ENCODE measurements at regions not wholly inside any gene's neighbourhood (a gene's known extent, or its start where the extent isn't known, plus 50 kb on each side); places are given as distances from the start of the nearest gene placed in this dataset.

- no peak for DNase-seq
Measured at GRCh38 chr2:9135822-9136558, 70.6 kb upstream of the ASAP2 start.

- no peak for DNase-seq
Measured at GRCh38 chr2:9127316-9127715, 79.3 kb upstream of the ASAP2 start.

- no peak for DNase-seq
Measured at GRCh38 chr2:9126540-9126939, 80.1 kb upstream of the ASAP2 start.

GRCh38 chr2:9124231-9124741 is 82.3 kb upstream of the ASAP2 start:
- DNase-seq: peak; percentile 23

- no peak for DNase-seq
Measured at GRCh38 chr2:9123069-9123468, 83.5 kb upstream of the ASAP2 start.

- DNase-seq: no peak
Measured at GRCh38 chr2:9122367-9122766, 84.2 kb upstream of the ASAP2 start.

- DNase-seq: no peak
Measured at GRCh38 chr2:9118383-9118960, 88.1 kb upstream of the ASAP2 start.

GRCh38 chr2:9115229-9115628 is 91.4 kb upstream of the ASAP2 start:
- no peak for DNase-seq

GRCh38 chr2:9114458-9114857 is 92.2 kb upstream of the ASAP2 start:
- DNase-seq: no peak

- DNase-seq: no peak
Measured at GRCh38 chr2:9113916-9114315, 92.7 kb upstream of the ASAP2 start.

GRCh38 chr2:9113262-9113661 is 93.3 kb upstream of the ASAP2 start:
- DNase-seq: no peak

GRCh38 chr2:9112079-9112721 is 94.4 kb upstream of the ASAP2 start:
- DNase-seq: no peak

GRCh38 chr2:9110893-9111569 is 95.6 kb upstream of the ASAP2 start:
- DNase-seq: no peak

GRCh38 chr2:9110346-9110884 is 96.2 kb upstream of the ASAP2 start:
- no peak for DNase-seq

- no peak for DNase-seq
Measured at GRCh38 chr2:9109871-9110270, 96.7 kb upstream of the ASAP2 start.

- no peak for DNase-seq
Measured at GRCh38 chr2:9108210-9108967, 98.2 kb upstream of the ASAP2 start.

GRCh38 chr2:9107168-9108025 is 99.2 kb upstream of the ASAP2 start:
- DNase-seq: no peak

- DNase-seq: peak; percentile 98
Measured at GRCh38 chr2:9106338-9107167, 100.1 kb upstream of the ASAP2 start.

GRCh38 chr2:9105601-9106337 is 100.8 kb upstream of the ASAP2 start:
- peak; percentile 37 for DNase-seq
